Left ventricle myocardium inferior (tissue), 1 donor: ENCODE measurements at regions not wholly inside any gene's neighbourhood (a gene's known extent, or its start where the extent isn't known, plus 50 kb on each side); places are given as distances from the start of the nearest gene placed in this dataset.
"Not testable (repeated sequence)": the region's sequence is repeated elsewhere in the genome, so short reads cannot be mapped to it uniquely, and the experiment has no call there.

ENCODE experiments used
- DNase-seq: peaks from one replicate; pipeline ENCODE4 v3.0.0-alpha.2; 2020
- H3K27ac ChIP-seq: fragments of 200-600 bp; replicated peaks from 2 replicates; pipeline ENCODE4 v1.8.0; 2021
- H3K27me3 ChIP-seq: fragments of 200-600 bp; 2 replicates; pipeline ENCODE4 v1.8.0; 2021; ENCODE audit warnings: low read depth
- H3K36me3 ChIP-seq: fragments of 200-600 bp; 2 replicates; pipeline ENCODE4 v1.8.0; 2021
- H3K4me1 ChIP-seq: fragments of 200-600 bp; 2 replicates; pipeline ENCODE4 v1.8.0; 2021
- H3K4me3 ChIP-seq: fragments of 200-600 bp; 2 replicates; pipeline ENCODE4 v1.8.0; 2021; ENCODE audit warnings: mild to moderate bottlenecking, moderate library complexity
- H3K9me3 ChIP-seq: fragments of 200-600 bp; replicated peaks from 2 replicates; pipeline ENCODE4 v1.8.0; 2021
- CTCF ChIP-seq: fragments of 200-600 bp; IDR thresholded peaks from 2 replicates; pipeline ENCODE4 v1.8.0; 2021; ENCODE audit warnings: antibody characterized with exemption, mild to moderate bottlenecking, borderline replicate concordance
- intact Hi-C: fragments of 100-400 bp; cut with micrococcal nuclease; formaldehyde crosslinking; loops from one replicate; pipeline ENCODE4 v1.11.0; 2022
- donor health status: DM: no; HTN: yes; CAD: no; lungs with severe emphysema.

- H3K4me1 ChIP-seq, result peaks cover 42% of the 10 kb centered on the region
Observed at GRCh38 chr5:172534229-172535107, 80.1 kb upstream of the SH3PXD2B start.

GRCh38 chr5:172533399-172534228, 79.3 kb upstream of the SH3PXD2B start:
- no peaks in the 10 kb centered on the region for H3K27me3 ChIP-seq
- H3K36me3 ChIP-seq, result no peaks in the 10 kb centered on the region
- intact Hi-C loops, result no loop called here
- DNase-seq, result no peak
- peaks cover 44% of the 10 kb centered on the region for H3K4me1 ChIP-seq
- peak; percentile 23 for TF ChIP-seq CTCF
- peak overlapping the region; percentile 10 for H3K4me3 ChIP-seq
- peak overlapping the region; percentile 88 for H3K27ac ChIP-seq
- H3K9me3 ChIP-seq, result peaks cover 5% of the 10 kb centered on the region

More at GRCh38 chr5:172534229-172535107, 80.1 kb upstream of the SH3PXD2B start:
- TF ChIP-seq CTCF, result no peak
- Histone ChIP-seq H3K36me3 (no peaks in the 10 kb centered on the region), H3K4me3 (peak overlapping the region; percentile 10), H3K27me3 (no peaks in the 10 kb centered on the region), H3K9me3 (peaks cover 5% of the 10 kb centered on the region), H3K27ac (peak overlapping the region; percentile 88)
- DNase-seq, result no peak
- intact Hi-C loops, result no loop called here

GRCh38 chr5:172533058-172533398, 78.7 kb upstream of the SH3PXD2B start:
- Histone ChIP-seq H3K27me3 (no peaks in the 10 kb centered on the region), H3K9me3 (peaks cover 5% of the 10 kb centered on the region), H3K27ac (peak overlapping the region; percentile 88), H3K4me1 (peaks cover 50% of the 10 kb centered on the region), H3K36me3 (no peaks in the 10 kb centered on the region), H3K4me3 (no peak overlapping the region)
- intact Hi-C loops, result no loop called here
- TF ChIP-seq CTCF, result no peak
- no peak for DNase-seq

GRCh38 chr5:172532439-172532838, 78.1 kb upstream of the SH3PXD2B start:
- DNase-seq, H3K36me3 ChIP-seq, H3K27ac ChIP-seq, H3K4me3 ChIP-seq, H3K9me3 ChIP-seq, intact Hi-C loops, H3K27me3 ChIP-seq: not testable (repeated sequence)
- H3K4me1 ChIP-seq, result peaks cover 54% of the 10 kb centered on the region

- H3K4me3 ChIP-seq, result no peak overlapping the region
- no peaks in the 10 kb centered on the region for H3K27me3 ChIP-seq
- DNase-seq, result no peak
- H3K27ac ChIP-seq, result peak overlapping the region; percentile 75
- H3K9me3 ChIP-seq, result peaks cover under 1% of the 10 kb centered on the region
- TF ChIP-seq CTCF, result no peak
- peaks cover 61% of the 10 kb centered on the region for H3K4me1 ChIP-seq
- intact Hi-C loops, result no loop called here
- no peaks in the 10 kb centered on the region for H3K36me3 ChIP-seq
Observed at GRCh38 chr5:172531704-172532026, 77.3 kb upstream of the SH3PXD2B start.
